Astrocyte of the spinal cord (primary cell): ENCODE measurements at regions not wholly inside any gene's neighbourhood (a gene's known extent, or its start where the extent isn't known, plus 50 kb on each side); places are given as distances from the start of the nearest gene placed in this dataset.

Source experiments
- DNase-seq: peaks from one replicate; pipeline ENCODE4 v3.0.0; 2011; ENCODE audit warnings: low read depth, low spot score
- H3K4me3 ChIP-seq: 2 replicates; pipeline ENCODE4 v1.5.1; 2011; ENCODE audit warnings: low read depth, mild to moderate bottlenecking, low read length, moderate library complexity
- in situ Hi-C: cut with HindIII; loops from 2 replicates; pipeline ENCODE4 v1.10.0; 2017; ENCODE audit warnings: low sequenced_read_pairs
- TF ChIP-seq, protein P1 (sequence below): IDR thresholded peaks from 2 replicates; pipeline ENCODE4 v1.5.1; 2012; ENCODE audit warnings: low read depth, mild to moderate bottlenecking, low read length, inconsistent platforms

DNA sequence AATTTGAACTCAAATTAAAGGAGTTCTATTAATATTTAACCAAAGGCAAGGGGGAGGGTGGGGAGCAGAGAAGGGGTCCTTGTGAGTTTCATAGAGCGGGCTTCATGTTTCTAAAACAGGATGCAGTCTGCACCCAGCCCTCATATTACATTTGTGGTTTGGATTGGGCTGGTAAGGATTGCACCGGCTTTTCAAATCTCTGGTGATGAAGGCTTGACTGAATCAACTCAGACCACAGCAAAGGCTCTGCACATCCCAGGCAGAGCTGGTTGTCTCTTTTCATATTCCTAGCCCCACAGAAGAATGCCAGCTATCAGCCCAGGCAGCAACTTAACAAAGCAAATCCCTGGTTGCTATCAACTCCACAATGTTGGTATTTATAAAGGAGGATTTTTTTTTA, 1221.4 kb downstream of the VRK1 start:
- TF ChIP-seq, protein P1, sequence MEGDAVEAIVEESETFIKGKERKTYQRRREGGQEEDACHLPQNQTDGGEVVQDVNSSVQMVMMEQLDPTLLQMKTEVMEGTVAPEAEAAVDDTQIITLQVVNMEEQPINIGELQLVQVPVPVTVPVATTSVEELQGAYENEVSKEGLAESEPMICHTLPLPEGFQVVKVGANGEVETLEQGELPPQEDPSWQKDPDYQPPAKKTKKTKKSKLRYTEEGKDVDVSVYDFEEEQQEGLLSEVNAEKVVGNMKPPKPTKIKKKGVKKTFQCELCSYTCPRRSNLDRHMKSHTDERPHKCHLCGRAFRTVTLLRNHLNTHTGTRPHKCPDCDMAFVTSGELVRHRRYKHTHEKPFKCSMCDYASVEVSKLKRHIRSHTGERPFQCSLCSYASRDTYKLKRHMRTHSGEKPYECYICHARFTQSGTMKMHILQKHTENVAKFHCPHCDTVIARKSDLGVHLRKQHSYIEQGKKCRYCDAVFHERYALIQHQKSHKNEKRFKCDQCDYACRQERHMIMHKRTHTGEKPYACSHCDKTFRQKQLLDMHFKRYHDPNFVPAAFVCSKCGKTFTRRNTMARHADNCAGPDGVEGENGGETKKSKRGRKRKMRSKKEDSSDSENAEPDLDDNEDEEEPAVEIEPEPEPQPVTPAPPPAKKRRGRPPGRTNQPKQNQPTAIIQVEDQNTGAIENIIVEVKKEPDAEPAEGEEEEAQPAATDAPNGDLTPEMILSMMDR = no peak
- in situ Hi-C loops = no loop called here
- no peak for DNase-seq
- no peak overlapping the region for H3K4me3 ChIP-seq

DNA sequence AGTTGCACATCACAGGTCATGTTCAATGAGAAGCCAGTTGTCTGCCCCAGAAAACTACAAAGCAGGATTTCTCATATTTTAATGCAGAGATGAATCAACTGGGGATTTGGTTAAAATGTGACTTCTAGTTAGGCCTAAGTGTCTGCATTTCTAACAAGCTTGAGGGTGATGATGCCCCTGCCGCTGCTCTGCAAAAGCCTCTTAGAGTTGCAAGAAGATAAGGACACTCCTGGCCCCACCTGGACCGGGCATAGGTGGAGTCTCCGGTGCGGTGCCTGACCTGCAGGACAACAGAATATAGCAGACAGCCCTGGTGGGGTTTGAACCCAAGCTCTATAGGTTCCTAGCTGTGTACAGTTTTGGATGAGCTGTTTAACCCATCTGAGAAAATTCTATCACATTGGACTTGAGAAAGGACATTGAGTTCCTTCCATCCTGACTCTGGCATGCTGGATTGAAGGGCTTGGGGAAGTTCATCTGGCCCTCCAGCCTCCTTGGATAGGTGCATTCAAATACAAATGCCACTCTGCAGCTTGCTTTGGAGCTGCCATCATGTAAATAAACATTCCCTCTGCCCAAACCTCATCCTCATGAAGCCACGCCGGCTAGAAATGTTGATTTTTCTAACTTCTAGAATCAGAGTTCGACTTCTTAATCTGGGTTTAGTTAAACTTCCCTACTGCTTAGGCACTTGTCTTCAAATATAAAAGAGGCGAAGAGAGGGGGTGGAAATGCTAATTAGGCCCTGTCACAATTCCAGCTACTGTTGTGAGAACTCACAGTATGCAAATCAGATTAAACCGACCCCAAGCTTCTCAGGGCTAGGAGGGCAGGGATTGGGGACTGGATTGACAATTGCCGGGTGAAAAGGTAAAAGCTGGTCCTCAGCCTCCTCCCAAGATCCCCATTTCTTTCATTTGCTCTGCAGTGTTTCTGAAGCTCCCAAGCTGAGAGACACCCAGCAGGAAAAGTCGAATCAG, 1225.6 kb downstream of the VRK1 start:
- no peak overlapping the region for H3K4me3 ChIP-seq
- DNase-seq = no peak
- in situ Hi-C loops = no loop called here
- TF ChIP-seq, protein P1 = no peak

- no peak overlapping the region for H3K4me3 ChIP-seq
- in situ Hi-C loops = no loop called here
- no peak for DNase-seq
- TF ChIP-seq, protein P1 = no peak
Observed at GRCh38 chr14:98028162-98028561, 1231.0 kb downstream of the VRK1 start.

DNA sequence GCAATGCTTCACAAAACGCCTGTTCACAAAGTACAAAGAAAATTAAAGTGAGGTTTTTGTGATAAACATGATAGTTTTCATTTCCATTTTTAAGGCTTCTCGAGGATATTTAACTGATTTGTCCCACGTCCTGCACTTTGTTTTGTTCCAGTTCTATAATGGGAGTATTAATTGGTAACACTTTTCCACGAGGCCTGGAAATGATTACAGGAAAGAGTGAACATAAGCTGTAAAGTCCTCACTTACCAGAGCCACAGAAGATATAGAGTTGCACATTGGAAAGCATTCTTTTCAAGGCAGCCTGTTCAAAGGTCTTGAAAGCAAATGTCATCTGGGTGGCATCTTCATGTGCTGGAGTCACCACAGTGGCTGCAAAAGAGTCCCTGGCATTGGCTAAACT, 1236.6 kb downstream of the BCL11B start:
- TF ChIP-seq, protein P1 = no peak
- H3K4me3 ChIP-seq = no peak overlapping the region
- DNase-seq = no peak
- in situ Hi-C loops = no loop called here

- TF ChIP-seq, protein P1 = no peak
- no peak overlapping the region for H3K4me3 ChIP-seq
- DNase-seq = no peak
- in situ Hi-C loops = no loop called here
Observed at GRCh38 chr14:98037831-98038230, 1234.2 kb downstream of the BCL11B start.

GRCh38 chr14:98056946-98057345, 1215.1 kb downstream of the BCL11B start:
- no peak for DNase-seq
- in situ Hi-C loops = no loop called here
- H3K4me3 ChIP-seq = no peak overlapping the region
- TF ChIP-seq, protein P1 = no peak
